Thymus (tissue), 11 donors: ENCODE measurements at regions not wholly inside any gene's neighbourhood (a gene's known extent, or its start where the extent isn't known, plus 50 kb on each side); places are given as distances from the start of the nearest gene placed in this dataset.
A peak's percentile ranks its signal among the peaks of the same experiment; 100 is the strongest.

Experiments used
- DNase-seq, 9 donors: peaks; one replicate each; pipeline ENCODE4 v3.0.0-alpha.2; 2013; ENCODE audit warnings: low spot score in 9 of 9, low read depth in 6 of 9, missing footprints in 1 of 9
- H3K27ac ChIP-seq, 2 donors: one replicate each; pipeline ENCODE4 v1.5.1; 2013; ENCODE audit warnings: control low read depth in 1 of 2, low read depth in 1 of 2, low read length in 1 of 2, mild to moderate bottlenecking in 1 of 2, moderate library complexity in 1 of 2
- H3K27me3 ChIP-seq, 2 donors: one replicate each; pipeline ENCODE4 v1.5.1; 2013; ENCODE audit warnings: low read length in 1 of 2; ENCODE audit not compliant: control insufficient read depth in 2 of 2, insufficient read depth in 1 of 2
- H3K36me3 ChIP-seq, 2 donors: one replicate each; pipeline ENCODE4 v1.5.1; 2013; ENCODE audit warnings: low read length in 1 of 2, mild to moderate bottlenecking in 1 of 2, moderate library complexity in 1 of 2; ENCODE audit not compliant: control insufficient read depth in 2 of 2, insufficient read depth in 2 of 2
- H3K4me1 ChIP-seq, 2 donors: one replicate each; pipeline ENCODE4 v1.5.1; 2013; ENCODE audit warnings: low read length in 2 of 2; ENCODE audit not compliant: control insufficient read depth in 2 of 2, insufficient read depth in 2 of 2
- H3K4me3 ChIP-seq, 2 donors: one replicate each; pipeline ENCODE4 v1.5.1; 2013; ENCODE audit warnings: low read length in 2 of 2, control low read depth in 1 of 2, mild to moderate bottlenecking in 1 of 2
- H3K9me3 ChIP-seq, 2 donors: one replicate each; pipeline ENCODE4 v1.5.1; 2013; ENCODE audit warnings: low read length in 1 of 2, mild to moderate bottlenecking in 1 of 2; ENCODE audit not compliant: control insufficient read depth in 2 of 2, insufficient read depth in 1 of 2
- WGBS: extraction: QIAGEN DNeasy Blood & Tissue Kit; methylation state at CpG from one replicate; pipeline ENCODE4 v1.1.7; 2013; 5-methylcytosine and 5-hydroxymethylcytosine counted together
- donor health status: healthy.

- WGBS = 49% methylated on average over 2 of the region's 2 CpGs
- H3K27me3 ChIP-seq = no peaks in the 10 kb centered on the region
Observed at GRCh38 chr20:53753880-53754459, 160.3 kb upstream of the ZNF217 start.

DNA sequence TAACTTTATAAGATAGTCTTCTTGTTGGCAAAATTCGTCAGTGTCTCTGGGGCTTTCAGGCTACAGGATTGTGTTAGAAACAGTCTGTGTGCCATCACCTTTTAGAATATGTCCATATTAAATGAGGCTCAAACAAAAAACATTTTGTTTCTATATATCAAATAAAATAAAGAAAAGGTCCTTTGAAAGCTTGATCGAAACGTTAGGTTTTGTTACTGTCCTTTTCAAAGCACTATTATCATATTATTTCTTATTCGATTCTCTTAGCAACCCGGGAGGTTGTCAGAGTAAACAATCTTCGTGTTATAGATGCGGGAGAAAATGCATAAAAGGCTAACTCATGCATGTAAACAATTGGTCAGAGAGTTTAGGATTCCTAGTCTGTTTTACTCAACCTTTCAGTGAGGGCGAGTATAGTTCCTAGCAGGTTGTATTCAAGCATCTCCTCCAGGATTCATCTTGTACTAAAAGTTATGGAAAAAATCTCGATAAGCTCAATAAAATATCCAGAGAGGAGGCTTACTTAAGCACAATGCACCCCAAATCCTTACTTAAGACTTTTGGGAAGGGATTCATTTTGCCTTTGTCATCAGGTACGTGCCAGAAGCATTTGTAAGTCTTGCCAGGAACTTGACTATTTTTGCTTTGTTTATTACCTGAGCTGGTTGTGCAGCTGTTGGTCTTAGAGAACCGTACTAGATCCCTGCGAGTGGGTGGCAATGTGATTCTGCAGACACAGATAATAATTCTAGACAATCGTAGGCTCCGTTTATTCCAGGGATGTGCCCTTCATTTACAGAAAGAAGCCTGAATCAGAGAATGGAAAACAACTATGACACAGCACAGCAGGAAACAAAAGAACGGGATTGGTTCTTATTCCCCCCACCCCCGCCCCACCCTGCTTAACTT lies 159.6 kb upstream of the ZNF217 start:
- Histone ChIP-seq H3K27ac (peak overlapping the region; percentile 79 to 95), H3K9me3 (no peaks in the 10 kb centered on the region), H3K27me3 (no peaks in the 10 kb centered on the region), H3K4me1 (peaks cover 26 to 65% of the 10 kb centered on the region in 2 donors), H3K4me3 (no peak overlapping the region), H3K36me3 (no peaks in the 10 kb centered on the region)
- 82% methylated on average over 16 of the region's 16 CpGs for WGBS
- peak in 2 of 9 donors; percentile 39 to 68 for DNase-seq

More at GRCh38 chr20:53753880-53754459, 160.3 kb upstream of the ZNF217 start:
- no peak overlapping the region for H3K4me3 ChIP-seq
- DNase-seq = no peak
- peak overlapping the region; percentile 77 to 95 for H3K27ac ChIP-seq
- H3K36me3 ChIP-seq = no peaks in the 10 kb centered on the region
- H3K4me1 ChIP-seq = peaks cover 26 to 59% of the 10 kb centered on the region in 2 donors
- no peaks in the 10 kb centered on the region for H3K9me3 ChIP-seq

DNA sequence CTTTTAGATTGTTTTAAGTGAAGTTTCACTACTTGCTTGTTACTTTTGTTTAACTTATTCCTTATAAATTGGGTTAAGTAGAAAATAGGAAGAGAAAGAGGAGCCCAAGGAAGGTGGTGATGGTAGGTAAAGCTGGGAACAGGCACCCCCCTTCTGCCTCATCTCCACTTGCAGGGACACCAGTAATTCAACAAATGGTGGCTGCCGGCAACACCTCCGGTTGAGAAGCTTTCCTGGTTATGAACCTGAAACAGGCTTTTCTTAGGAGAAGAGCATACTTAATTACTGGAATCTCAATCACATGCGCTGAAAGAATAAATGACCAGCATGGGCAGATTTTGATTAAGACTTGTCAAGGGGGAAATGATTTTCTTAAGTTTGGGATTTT lies 158.9 kb upstream of the ZNF217 start:
- Histone ChIP-seq H3K27ac (peak overlapping the region; percentile 79 to 95), H3K27me3 (no peaks in the 10 kb centered on the region), H3K4me3 (no peak overlapping the region), H3K9me3 (no peaks in the 10 kb centered on the region), H3K4me1 (peaks cover 26 to 65% of the 10 kb centered on the region in 2 donors), H3K36me3 (no peaks in the 10 kb centered on the region)
- DNase-seq = no peak
- 95% methylated on average over 3 of the region's 3 CpGs for WGBS

DNA sequence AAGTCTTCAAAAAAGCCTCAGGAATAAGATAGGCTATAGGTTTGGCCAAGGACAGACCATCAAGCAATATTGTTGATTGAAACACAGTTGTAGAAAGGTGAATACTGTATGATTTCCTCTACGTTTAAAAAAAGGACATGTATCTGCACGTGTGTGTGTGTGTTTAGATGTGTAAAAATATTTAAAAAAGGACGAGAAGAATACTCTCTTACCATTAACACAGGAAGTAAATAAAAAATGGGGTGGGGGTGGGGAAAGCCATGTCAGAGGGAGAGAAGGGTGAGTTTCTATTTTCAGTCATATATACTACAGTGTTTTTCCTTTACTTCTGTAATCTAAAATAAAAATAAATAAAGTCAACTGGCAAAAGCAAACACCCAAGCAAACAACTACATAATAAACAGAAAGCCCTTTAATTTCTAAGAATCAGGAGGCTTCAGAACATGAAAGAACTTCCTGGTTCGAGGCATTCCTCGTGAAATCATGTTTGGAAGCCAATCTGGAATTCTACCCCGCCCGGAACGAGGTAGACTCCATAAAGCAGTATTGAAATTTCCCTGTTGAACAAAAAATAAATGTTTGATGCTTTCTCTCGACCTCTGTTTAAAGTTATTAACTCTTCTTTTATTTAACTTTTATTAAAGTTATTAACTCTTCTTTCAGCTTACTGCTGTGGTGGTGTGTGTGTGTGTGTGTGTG lies 158.1 kb upstream of the ZNF217 start:
- H3K27me3 ChIP-seq = no peaks in the 10 kb centered on the region
- H3K4me3 ChIP-seq = no peak overlapping the region
- 55% methylated on average over 9 of the region's 9 CpGs for WGBS
- peak overlapping the region; percentile 93 to 95 for H3K27ac ChIP-seq
- no peaks in the 10 kb centered on the region for H3K36me3 ChIP-seq
- H3K4me1 ChIP-seq = peaks cover 26 to 65% of the 10 kb centered on the region in 2 donors
- DNase-seq = no peak
- H3K9me3 ChIP-seq = no peaks in the 10 kb centered on the region

DNA sequence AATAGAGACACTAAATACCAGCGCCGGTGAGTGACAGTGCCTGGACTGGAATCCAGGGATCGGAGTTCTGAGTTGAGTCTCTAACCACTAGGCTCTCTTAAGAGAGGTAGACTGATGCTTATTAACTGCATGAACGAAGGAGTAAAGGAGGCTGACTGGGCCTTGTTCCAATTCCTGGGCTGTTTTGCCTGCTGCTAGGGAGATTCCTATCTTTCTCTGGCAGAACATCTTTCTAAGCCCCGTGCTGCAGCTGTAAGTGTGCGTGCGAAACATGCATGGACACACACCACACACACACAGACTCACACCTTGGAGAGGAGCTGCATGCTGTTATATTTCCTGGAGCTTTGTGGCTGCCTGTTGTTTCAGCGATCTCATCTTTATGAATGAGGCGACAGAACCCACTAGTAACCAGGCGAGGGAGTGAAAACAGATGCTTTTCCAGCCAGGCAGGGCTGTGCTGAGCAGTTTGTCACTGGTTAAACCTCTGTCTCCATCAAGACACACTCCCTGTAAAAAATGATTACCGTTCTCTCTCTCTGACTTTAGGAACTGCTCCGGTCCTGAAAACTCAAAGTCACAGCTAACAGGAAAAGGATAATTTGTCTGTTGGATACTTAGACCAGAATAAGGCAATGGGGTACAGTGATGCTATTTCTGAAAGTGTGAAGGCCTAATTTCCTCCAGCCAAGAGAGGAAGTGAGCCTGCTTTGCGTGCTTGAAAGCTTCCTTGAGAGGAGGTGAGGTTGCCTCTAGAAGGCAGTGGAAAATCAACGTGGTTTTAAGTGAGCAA lies 157.4 kb upstream of the ZNF217 start:
- Histone ChIP-seq H3K27ac (peak overlapping the region; percentile 93 to 95), H3K4me3 (no peak overlapping the region), H3K36me3 (no peaks in the 10 kb centered on the region), H3K4me1 (peaks cover 26 to 59% of the 10 kb centered on the region in 2 donors), H3K9me3 (no peaks in the 10 kb centered on the region), H3K27me3 (no peaks in the 10 kb centered on the region)
- DNase-seq = peak in 4 of 9 donors; percentile 60 to 86 (median 68)
- 41% methylated on average over 14 of the region's 14 CpGs for WGBS

GRCh38 chr20:53749499-53749898 lies 155.9 kb upstream of the ZNF217 start:
- Histone ChIP-seq H3K36me3 (no peaks in the 10 kb centered on the region), H3K4me3 (no peak overlapping the region), H3K27me3 (no peaks in the 10 kb centered on the region), H3K9me3 (no peaks in the 10 kb centered on the region), H3K27ac (peak overlapping the region in 1 of 2 donors; percentile 66), H3K4me1 (peaks cover 20 to 48% of the 10 kb centered on the region in 2 donors)
- WGBS = 74% methylated on average over 1 of the region's 1 CpG
- DNase-seq = no peak

DNA sequence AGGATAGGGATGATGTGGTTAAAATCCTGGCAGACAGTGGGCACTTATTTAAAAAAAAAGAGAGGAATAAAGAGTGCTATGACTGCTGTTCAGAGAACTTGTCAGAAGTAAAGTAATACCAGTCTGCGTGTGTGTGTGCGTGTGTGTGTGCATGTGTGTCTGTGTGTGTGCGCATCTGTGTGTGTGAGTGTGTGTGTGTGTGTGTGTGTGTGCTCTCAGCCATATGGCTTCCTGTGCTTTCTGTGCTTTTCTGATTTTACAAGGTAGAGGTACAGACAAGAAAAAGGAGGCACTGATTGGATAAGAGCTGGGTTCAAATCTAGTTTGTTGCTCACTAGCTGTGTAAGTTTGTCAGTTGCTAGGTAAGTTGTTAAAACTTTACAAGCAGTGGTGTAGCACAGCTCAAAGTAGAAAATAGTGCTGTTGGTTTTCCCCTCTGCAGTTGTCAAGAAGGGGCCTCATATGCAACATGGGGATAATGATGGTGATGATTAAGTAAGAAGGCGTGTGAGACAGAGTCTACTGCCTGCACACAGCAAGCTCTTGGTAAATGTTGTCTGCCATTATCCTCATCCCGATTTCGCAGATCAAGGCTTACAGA lies 155.3 kb upstream of the ZNF217 start:
- Histone ChIP-seq H3K4me3 (no peak overlapping the region), H3K36me3 (no peaks in the 10 kb centered on the region), H3K4me1 (peaks cover 15 to 44% of the 10 kb centered on the region in 2 donors), H3K27ac (peak overlapping the region; percentile 66 to 70), H3K9me3 (no peaks in the 10 kb centered on the region), H3K27me3 (no peaks in the 10 kb centered on the region)
- 79% methylated on average over 6 of the region's 6 CpGs for WGBS
- DNase-seq = peak in 3 of 9 donors; percentile 51 to 74 (median 53)

- WGBS = over 99% methylated on average over 2 of the region's 2 CpGs
Observed at GRCh38 chr20:53748176-53748575, 154.5 kb upstream of the ZNF217 start.

More at GRCh38 chr20:53748176-53748575, 154.5 kb upstream of the ZNF217 start:
- no peak for DNase-seq
- H3K27me3 ChIP-seq = no peaks in the 10 kb centered on the region
- no peaks in the 10 kb centered on the region for H3K36me3 ChIP-seq
- H3K4me1 ChIP-seq = peaks cover 13 to 38% of the 10 kb centered on the region in 2 donors
- H3K9me3 ChIP-seq = no peaks in the 10 kb centered on the region
- H3K4me3 ChIP-seq = no peak overlapping the region
- H3K27ac ChIP-seq = no peak overlapping the region
